ENCODE measurements at regions not wholly inside any gene's neighbourhood (a gene's known extent, or its start where the extent isn't known, plus 50 kb on each side); places are given as distances from the start of the nearest gene placed in this dataset.

- CTCF ChIA-PET = no interaction called here
- H3K27ac ChIP-seq (ENCODE audit: extremely low read depth, low read depth, low read length) = no peak overlapping the region
- H3K36me3 ChIP-seq (ENCODE audit: control insufficient read depth in 2 of 2, insufficient read depth in 1 of 2, low read length in 2 of 2) = no peaks in the 10 kb centered on the region
- H3K9me3 ChIP-seq (ENCODE audit: control insufficient read depth, insufficient read depth, low read depth, low read length) = no peaks in the 10 kb centered on the region
- POLR2A ChIA-PET = no interaction called here
- no peaks in the 10 kb centered on the region for H3K4me1 ChIP-seq (ENCODE audit: control insufficient read depth, insufficient read depth, low read length)
- H3K4me3 ChIP-seq (ENCODE audit: low read depth, low read length) = no peak overlapping the region
- TF ChIP-seq ZNF555 (tag by site-specific recombination; conservative IDR thresholded peaks at IDR 0.05) (no peak), GLI4 (tag by site-specific recombination; IDR thresholded peaks at IDR 0.05) (no peak), GLIS2 (tag by site-specific recombination; IDR thresholded peaks at IDR 0.05) (no peak), ZNF157 (tag by site-specific recombination; IDR thresholded peaks at IDR 0.05) (no peak), ZBTB44 (tag by site-specific recombination; IDR thresholded peaks at IDR 0.05) (no peak), ZBTB1 (tag by site-specific recombination; IDR thresholded peaks at IDR 0.05) (no peak), ZNF138 (tag by site-specific recombination; IDR thresholded peaks at IDR 0.05; ENCODE audit: borderline replicate concordance) (no peak), ZNF837 (tag by site-specific recombination; IDR thresholded peaks at IDR 0.05) (no peak), ZNF544 (tag by site-specific recombination; IDR thresholded peaks at IDR 0.05) (no peak), ZNF561 (tag by site-specific recombination; IDR thresholded peaks at IDR 0.05; ENCODE audit: borderline replicate concordance) (no peak), ZNF585B (tag by site-specific recombination; IDR thresholded peaks at IDR 0.05) (no peak), ZBTB6 (tag by site-specific recombination; IDR thresholded peaks at IDR 0.05) (no peak), ZNF280D (tag by site-specific recombination; IDR thresholded peaks at IDR 0.05) (no peak), SCRT2 (tag by site-specific recombination; IDR thresholded peaks at IDR 0.05) (no peak), ZNF629 (tag by site-specific recombination; IDR thresholded peaks at IDR 0.05) (no peak)
- TF ChIP-seq, protein P1, sequence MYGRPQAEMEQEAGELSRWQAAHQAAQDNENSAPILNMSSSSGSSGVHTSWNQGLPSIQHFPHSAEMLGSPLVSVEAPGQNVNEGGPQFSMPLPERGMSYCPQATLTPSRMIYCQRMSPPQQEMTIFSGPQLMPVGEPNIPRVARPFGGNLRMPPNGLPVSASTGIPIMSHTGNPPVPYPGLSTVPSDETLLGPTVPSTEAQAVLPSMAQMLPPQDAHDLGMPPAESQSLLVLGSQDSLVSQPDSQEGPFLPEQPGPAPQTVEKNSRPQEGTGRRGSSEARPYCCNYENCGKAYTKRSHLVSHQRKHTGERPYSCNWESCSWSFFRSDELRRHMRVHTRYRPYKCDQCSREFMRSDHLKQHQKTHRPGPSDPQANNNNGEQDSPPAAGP (tag by site-specific recombination; IDR thresholded peaks at IDR 0.05) = no peak
These were observed 203.7 kb upstream of the ZNF385D start for GRCh38 chr3:21954709-21955108.

DNA sequence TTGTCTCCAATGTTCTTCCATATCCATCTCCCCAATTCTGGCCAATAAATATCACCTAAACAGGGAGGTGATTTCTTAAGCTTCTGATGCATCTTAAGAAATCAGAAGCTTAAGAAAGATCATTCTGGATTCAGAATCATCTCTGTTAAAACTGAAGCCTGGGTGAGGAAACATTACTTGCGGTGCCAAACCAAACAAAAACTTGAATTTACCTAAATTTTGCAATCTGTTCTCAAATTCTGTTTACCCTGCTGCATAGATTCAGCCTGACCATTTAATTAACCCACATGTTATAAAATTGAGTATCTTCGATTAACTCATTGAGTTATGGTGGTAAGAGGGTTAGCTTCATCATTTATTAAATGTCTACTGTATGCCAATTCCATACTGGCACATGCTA, 204.4 kb upstream of the ZNF385D start:
- TF ChIP-seq ZNF600 (tag by site-specific recombination; IDR thresholded peaks at IDR 0.05) (no peak), ZNF830 (tag by site-specific recombination; IDR thresholded peaks at IDR 0.05; ENCODE audit: low read depth) (no peak), ZNF280D (tag by site-specific recombination; IDR thresholded peaks at IDR 0.05) (no peak)
- Histone ChIP-seq H3K4me1 (ENCODE audit: control insufficient read depth, insufficient read depth, low read length) (no peaks in the 10 kb centered on the region), H3K9me3 (ENCODE audit: control insufficient read depth, insufficient read depth, low read depth, low read length) (no peaks in the 10 kb centered on the region), H3K4me3 (ENCODE audit: low read depth, low read length) (no peak overlapping the region), H3K36me3 (ENCODE audit: control insufficient read depth in 2 of 2, insufficient read depth in 1 of 2, low read length in 2 of 2) (no peaks in the 10 kb centered on the region), H3K27ac (ENCODE audit: extremely low read depth, low read depth, low read length) (no peak overlapping the region)
- ChIA-PET POLR2A (no interaction called here), CTCF (no interaction called here)

Data from HEK293 (cell line).